SK-N-SH (cell line): ENCODE measurements at regions not wholly inside any gene's neighbourhood (a gene's known extent, or its start where the extent isn't known, plus 50 kb on each side); places are given as distances from the start of the nearest gene placed in this dataset.

ENCODE experiments used
- CTCF ChIP-seq: fragments of 200-600 bp; sonication (generic); IDR thresholded peaks from 2 replicates; pipeline ENCODE4 v1.6.1; 2017; ENCODE audit warnings: antibody characterized with exemption, mild to moderate bottlenecking, moderate library complexity
- FOXM1 ChIP-seq: IDR thresholded peaks from 2 replicates; pipeline ENCODE4 v1.4.0; 2012; ENCODE audit warnings: low read depth, mild to moderate bottlenecking
- POLR2AphosphoS5 ChIP-seq: IDR thresholded peaks from 2 replicates; pipeline ENCODE4 v1.6.1; 2012; ENCODE audit warnings: low read depth, low read length
- TF ChIP-seq, protein P1 (sequence below): IDR thresholded peaks from 2 replicates; pipeline ENCODE4 v1.4.0; 2012; ENCODE audit warnings: low read depth
- TF ChIP-seq, protein P2 (sequence below): IDR thresholded peaks from 2 replicates; pipeline ENCODE4 v1.6.1; 2012; ENCODE audit warnings: mild to moderate bottlenecking, low read depth, low read length, moderate library complexity

DNA sequence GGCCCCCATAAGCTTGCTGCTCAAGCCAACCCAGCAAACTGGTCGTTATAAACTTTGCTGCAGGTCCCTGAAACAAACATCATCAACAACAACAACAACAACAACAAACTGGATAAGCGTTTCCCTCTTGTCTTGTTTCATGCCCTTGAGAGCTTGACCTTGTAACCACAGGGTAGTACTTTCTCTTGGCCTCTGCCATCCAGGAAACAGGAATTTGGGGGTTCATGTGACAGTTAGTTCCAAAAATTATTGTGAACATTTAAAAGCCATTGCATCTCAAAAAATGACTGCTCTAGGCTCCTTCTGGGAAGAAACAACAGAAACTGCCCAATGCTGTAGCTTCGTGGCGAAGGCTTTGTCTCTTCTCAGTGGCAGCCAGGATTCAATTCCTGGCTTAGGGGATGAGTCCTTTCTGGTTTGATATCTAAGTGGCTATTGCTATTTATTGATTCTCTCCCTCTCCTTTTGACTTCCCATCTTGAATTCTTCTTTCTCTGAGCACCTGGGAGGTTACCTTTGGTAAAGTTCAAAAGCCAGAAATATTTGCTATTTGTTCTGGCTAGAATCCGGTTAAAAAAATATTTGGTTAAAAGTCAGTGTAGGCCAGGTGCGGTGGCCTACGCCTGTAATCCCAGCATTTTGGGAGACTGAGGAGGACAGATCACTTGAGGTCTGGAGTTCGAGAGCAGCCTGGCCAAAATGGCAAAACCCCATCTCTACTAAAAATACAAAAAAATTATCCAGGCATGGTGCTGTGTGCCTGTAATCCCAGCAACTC, 52.0 kb upstream of the CPM start:
- TF ChIP-seq CTCF: no peak
- TF ChIP-seq, protein P1, sequence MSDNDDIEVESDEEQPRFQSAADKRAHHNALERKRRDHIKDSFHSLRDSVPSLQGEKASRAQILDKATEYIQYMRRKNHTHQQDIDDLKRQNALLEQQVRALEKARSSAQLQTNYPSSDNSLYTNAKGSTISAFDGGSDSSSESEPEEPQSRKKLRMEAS: no peak
- no peak for TF ChIP-seq POLR2AphosphoS5
- no peak for TF ChIP-seq FOXM1
- TF ChIP-seq, protein P2, sequence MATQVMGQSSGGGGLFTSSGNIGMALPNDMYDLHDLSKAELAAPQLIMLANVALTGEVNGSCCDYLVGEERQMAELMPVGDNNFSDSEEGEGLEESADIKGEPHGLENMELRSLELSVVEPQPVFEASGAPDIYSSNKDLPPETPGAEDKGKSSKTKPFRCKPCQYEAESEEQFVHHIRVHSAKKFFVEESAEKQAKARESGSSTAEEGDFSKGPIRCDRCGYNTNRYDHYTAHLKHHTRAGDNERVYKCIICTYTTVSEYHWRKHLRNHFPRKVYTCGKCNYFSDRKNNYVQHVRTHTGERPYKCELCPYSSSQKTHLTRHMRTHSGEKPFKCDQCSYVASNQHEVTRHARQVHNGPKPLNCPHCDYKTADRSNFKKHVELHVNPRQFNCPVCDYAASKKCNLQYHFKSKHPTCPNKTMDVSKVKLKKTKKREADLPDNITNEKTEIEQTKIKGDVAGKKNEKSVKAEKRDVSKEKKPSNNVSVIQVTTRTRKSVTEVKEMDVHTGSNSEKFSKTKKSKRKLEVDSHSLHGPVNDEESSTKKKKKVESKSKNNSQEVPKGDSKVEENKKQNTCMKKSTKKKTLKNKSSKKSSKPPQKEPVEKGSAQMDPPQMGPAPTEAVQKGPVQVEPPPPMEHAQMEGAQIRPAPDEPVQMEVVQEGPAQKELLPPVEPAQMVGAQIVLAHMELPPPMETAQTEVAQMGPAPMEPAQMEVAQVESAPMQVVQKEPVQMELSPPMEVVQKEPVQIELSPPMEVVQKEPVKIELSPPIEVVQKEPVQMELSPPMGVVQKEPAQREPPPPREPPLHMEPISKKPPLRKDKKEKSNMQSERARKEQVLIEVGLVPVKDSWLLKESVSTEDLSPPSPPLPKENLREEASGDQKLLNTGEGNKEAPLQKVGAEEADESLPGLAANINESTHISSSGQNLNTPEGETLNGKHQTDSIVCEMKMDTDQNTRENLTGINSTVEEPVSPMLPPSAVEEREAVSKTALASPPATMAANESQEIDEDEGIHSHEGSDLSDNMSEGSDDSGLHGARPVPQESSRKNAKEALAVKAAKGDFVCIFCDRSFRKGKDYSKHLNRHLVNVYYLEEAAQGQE: no peak
